AG09319 (cell line): ENCODE measurements at regions not wholly inside any gene's neighbourhood (a gene's known extent, or its start where the extent isn't known, plus 50 kb on each side); places are given as distances from the start of the nearest gene placed in this dataset.
"Not testable (repeated sequence)": the region's sequence is repeated elsewhere in the genome, so short reads cannot be mapped to it uniquely, and the experiment has no call there.

Experiments
- DNase-seq: peaks from one replicate; pipeline ENCODE4 v3.0.0-alpha.2; 2010; ENCODE audit warnings: low read depth; ENCODE audit errors: extremely low read depth
- CTCF ChIP-seq: IDR thresholded peaks from 2 replicates; pipeline ENCODE4 v1.5.1; 2011; ENCODE audit warnings: low read depth, mild to moderate bottlenecking, inconsistent platforms, low read length, moderate library complexity

DNA sequence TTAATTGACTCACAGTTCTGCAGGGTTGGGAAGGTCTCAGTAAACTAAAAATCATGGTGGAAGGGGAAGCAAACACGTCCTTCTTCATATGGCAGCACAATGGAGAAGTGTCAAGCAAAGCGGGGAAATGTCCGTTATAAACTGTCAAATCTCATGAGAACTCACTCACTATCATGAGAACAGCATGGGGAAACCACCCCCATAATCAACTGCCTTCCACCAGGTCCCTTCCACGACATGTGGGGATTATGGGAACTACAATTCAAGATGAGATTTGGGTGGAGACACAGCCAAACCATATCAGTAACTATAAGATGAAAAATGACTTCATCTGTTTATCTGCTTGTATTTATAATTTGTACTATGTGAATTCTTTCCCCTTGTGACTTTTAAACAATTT lies 577.6 kb upstream of the MDGA2 start:
- DNase-seq = no peak
- no peak for TF ChIP-seq CTCF

- no peak for DNase-seq
- no peak for TF ChIP-seq CTCF
These were observed 575.9 kb upstream of the MDGA2 start for GRCh38 chr14:48251290-48251689.

DNA sequence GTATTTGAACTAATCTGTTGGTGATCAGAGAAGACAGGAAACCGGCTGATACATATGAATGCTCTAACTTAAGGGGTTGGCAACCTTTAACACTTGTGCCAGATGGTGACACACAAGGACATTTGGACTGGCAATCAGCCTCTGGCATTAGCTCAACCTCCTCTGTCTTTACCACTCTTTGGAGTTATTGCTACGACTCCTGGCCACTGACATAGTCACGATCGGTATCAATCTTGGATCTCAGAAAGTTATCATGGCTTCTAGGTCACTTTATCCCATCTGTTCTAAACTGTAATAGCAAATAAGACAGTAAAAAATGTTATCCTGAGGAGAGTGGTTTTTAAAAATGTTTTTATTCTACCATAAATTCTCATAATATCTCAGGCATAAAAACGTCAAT lies 575.2 kb upstream of the MDGA2 start:
- DNase-seq = no peak
- TF ChIP-seq CTCF = no peak

- TF ChIP-seq CTCF = no peak
- no peak for DNase-seq
These were observed 572.6 kb upstream of the MDGA2 start for GRCh38 chr14:48247977-48248376.

- DNase-seq = no peak
- no peak for TF ChIP-seq CTCF
These were observed 568.5 kb upstream of the MDGA2 start for GRCh38 chr14:48243900-48244299.

- no peak for TF ChIP-seq CTCF
These were observed 553.7 kb upstream of the MDGA2 start for GRCh38 chr14:48229091-48229490.

GRCh38 chr14:48193893-48194292 lies 518.5 kb upstream of the MDGA2 start:
- no peak for DNase-seq
- TF ChIP-seq CTCF = no peak

More at GRCh38 chr14:48229091-48229490, 553.7 kb upstream of the MDGA2 start:
- DNase-seq = no peak

GRCh38 chr14:48149624-48150023 lies 474.2 kb upstream of the MDGA2 start:
- DNase-seq = not testable (repeated sequence)
